Ovary (tissue), 7 donors: ENCODE measurements at regions not wholly inside any gene's neighbourhood (a gene's known extent, or its start where the extent isn't known, plus 50 kb on each side); places are given as distances from the start of the nearest gene placed in this dataset.

ENCODE experiments used
- DNase-seq, 5 donors: peaks; one replicate each; pipeline ENCODE4 v3.0.0-alpha.2; 2019 to 2020
- H3K27ac ChIP-seq, 2 donors: fragments of 200-600 bp; one replicate each; pipeline versions ENCODE4 v1.5.1 to v1.8.0; 2019 to 2022
- H3K27me3 ChIP-seq: fragments of 200-600 bp; one replicate; pipeline ENCODE4 v1.8.0; 2022
- H3K36me3 ChIP-seq: fragments of 200-600 bp; sonication (generic); one replicate; pipeline ENCODE4 v1.5.1; 2019
- H3K4me1 ChIP-seq: one replicate; pipeline ENCODE4 v1.8.1; 2013; ENCODE audit warnings: mild to moderate bottlenecking, moderate library complexity; ENCODE audit not compliant: insufficient read depth
- H3K4me3 ChIP-seq: fragments of 200-600 bp; sonication (generic); one replicate; pipeline ENCODE4 v1.5.1; 2017
- H3K9me3 ChIP-seq, 2 donors: fragments of 200-600 bp in 1 of 2; sonication (generic) in 1 of 2; one replicate each; pipeline versions ENCODE4 v1.5.1 to v1.8.1; 2013 to 2019; ENCODE audit warnings: mild to moderate bottlenecking in 1 of 2, moderate library complexity in 1 of 2
- EP300 ChIP-seq: sonication (generic); formaldehyde crosslinking; IDR thresholded peaks from one replicate; pipeline ENCODE4 v1.6.1; 2017; ENCODE audit warnings: antibody characterized with exemption
- POLR2A ChIP-seq: fragments of 450-650 bp; IDR thresholded peaks from one replicate; pipeline ENCODE4 v1.6.1; 2017; ENCODE audit warnings: antibody characterized with exemption, mild to moderate bottlenecking, moderate library complexity
- WGBS, 3 donors: extraction: QIAGEN DNeasy Blood & Tissue Kit in 1 of 3; methylation state at CpG; one replicate each; pipeline versions ENCODE4 v1.1.5 to v1.1.7; 2013 to 2017; 5-methylcytosine and 5-hydroxymethylcytosine counted together
- intact Hi-C, 4 donors: fragments of 100-400 bp; cut with DNase I; formaldehyde crosslinking; loops; one replicate each; pipeline versions ENCODE4 v1.11.0 to v1.15.1; 2022 to 2023
- TF ChIP-seq, protein P1 (sequence below), 3 donors: fragments of 450-650 bp in 2 of 3; fragments of 200-600 bp in 1 of 3; IDR thresholded peaks; one replicate each; pipeline versions ENCODE4 v1.5.1 to v1.8.0; 2016 to 2022; ENCODE audit warnings: antibody characterized with exemption in 3 of 3, mild to moderate bottlenecking in 1 of 3
- donor health status: DM: no; HTN: no; CAD: no; lungs with moderate emphysema.
- donor health status: DM: no; HTN: no; CAD: no.
- donor health status: Bipolar disorder and iron deficiency.
- donor health status: DM: no; HTN: no; CAD: no.
- donor health status: DM: yes; HTN: yes; CAD: no.

DNA sequence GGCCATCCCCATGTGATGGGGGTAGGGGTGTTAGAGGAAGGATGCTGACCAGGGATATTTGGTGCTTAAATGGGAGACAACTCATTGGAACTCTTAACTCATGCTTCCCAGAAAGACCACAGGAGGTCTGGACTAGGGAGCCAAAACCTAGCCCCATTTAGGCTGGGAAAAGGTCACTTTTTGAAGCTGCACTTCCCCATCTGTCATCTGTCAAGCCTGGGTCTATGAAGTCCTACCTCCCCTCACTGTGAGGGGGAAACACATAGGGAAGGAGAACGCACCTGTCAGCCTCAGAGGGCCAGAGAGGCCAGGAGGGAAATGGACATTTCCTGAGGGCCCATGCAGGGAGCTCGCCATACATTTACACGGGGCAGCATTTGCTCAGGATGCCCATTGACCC, 321.0 kb downstream of the BCL11B start:
- DNase-seq: no peak
- no peak overlapping the region for H3K4me3 ChIP-seq
- TF ChIP-seq, protein P1, sequence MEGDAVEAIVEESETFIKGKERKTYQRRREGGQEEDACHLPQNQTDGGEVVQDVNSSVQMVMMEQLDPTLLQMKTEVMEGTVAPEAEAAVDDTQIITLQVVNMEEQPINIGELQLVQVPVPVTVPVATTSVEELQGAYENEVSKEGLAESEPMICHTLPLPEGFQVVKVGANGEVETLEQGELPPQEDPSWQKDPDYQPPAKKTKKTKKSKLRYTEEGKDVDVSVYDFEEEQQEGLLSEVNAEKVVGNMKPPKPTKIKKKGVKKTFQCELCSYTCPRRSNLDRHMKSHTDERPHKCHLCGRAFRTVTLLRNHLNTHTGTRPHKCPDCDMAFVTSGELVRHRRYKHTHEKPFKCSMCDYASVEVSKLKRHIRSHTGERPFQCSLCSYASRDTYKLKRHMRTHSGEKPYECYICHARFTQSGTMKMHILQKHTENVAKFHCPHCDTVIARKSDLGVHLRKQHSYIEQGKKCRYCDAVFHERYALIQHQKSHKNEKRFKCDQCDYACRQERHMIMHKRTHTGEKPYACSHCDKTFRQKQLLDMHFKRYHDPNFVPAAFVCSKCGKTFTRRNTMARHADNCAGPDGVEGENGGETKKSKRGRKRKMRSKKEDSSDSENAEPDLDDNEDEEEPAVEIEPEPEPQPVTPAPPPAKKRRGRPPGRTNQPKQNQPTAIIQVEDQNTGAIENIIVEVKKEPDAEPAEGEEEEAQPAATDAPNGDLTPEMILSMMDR (IDR thresholded peaks at IDR 0.05): no peak
- no peak for TF ChIP-seq EP300
- TF ChIP-seq POLR2A: no peak
- H3K27ac ChIP-seq: no peak overlapping the region
- no peaks in the 10 kb centered on the region for H3K9me3 ChIP-seq
- 90 to 94% (median 91%) methylated on average over 3 of the region's 3 CpGs for WGBS, 3 donors
- intact Hi-C loops: no loop called here
- no peaks in the 10 kb centered on the region for H3K27me3 ChIP-seq
- peaks cover 3% of the 10 kb centered on the region for H3K4me1 ChIP-seq
- no peaks in the 10 kb centered on the region for H3K36me3 ChIP-seq

GRCh38 chr14:98951521-98952152, 320.4 kb downstream of the BCL11B start:
- Histone ChIP-seq H3K9me3 (no peaks in the 10 kb centered on the region), H3K27ac (no peak overlapping the region), H3K36me3 (no peaks in the 10 kb centered on the region), H3K4me3 (no peak overlapping the region), H3K4me1 (peaks cover 1% of the 10 kb centered on the region), H3K27me3 (no peaks in the 10 kb centered on the region)
- intact Hi-C loops: no loop called here
- DNase-seq: no peak
- 93% methylated on average over 8 of the region's 8 CpGs for WGBS, 3 donors
- TF ChIP-seq, protein P1 (IDR thresholded peaks at IDR 0.05): no peak
- TF ChIP-seq POLR2A: no peak
- TF ChIP-seq EP300: no peak

GRCh38 chr14:98952593-98953350, 319.2 kb downstream of the BCL11B start:
- Histone ChIP-seq H3K27ac (no peak overlapping the region), H3K27me3 (no peaks in the 10 kb centered on the region), H3K9me3 (no peaks in the 10 kb centered on the region), H3K4me1 (peaks cover 3% of the 10 kb centered on the region), H3K36me3 (no peaks in the 10 kb centered on the region), H3K4me3 (no peak overlapping the region)
- TF ChIP-seq POLR2A (no peak), EP300 (no peak)
- TF ChIP-seq, protein P1 (IDR thresholded peaks at IDR 0.05): no peak
- intact Hi-C loops: no loop called here
- 72 to 79% (median 75%) methylated on average over 9 of the region's 9 CpGs for WGBS, 3 donors
- no peak for DNase-seq

- TF ChIP-seq POLR2A (no peak), EP300 (no peak)
- TF ChIP-seq, protein P1 (IDR thresholded peaks at IDR 0.05): no peak
- Histone ChIP-seq H3K9me3 (no peaks in the 10 kb centered on the region), H3K4me1 (peaks cover 3% of the 10 kb centered on the region), H3K27ac (no peak overlapping the region), H3K36me3 (no peaks in the 10 kb centered on the region), H3K4me3 (no peak overlapping the region), H3K27me3 (no peaks in the 10 kb centered on the region)
- intact Hi-C loops: no loop called here
- DNase-seq: peak in 2 of 5 donors; percentile 22 to 62
- WGBS, 3 donors: 73 to 80% (median 76%) methylated on average over 20 of the region's 20 CpGs
Observed at GRCh38 chr14:98953551-98954348, 318.2 kb downstream of the BCL11B start.
